GM23338 (cell line): ENCODE measurements at regions not wholly inside any gene's neighbourhood (a gene's known extent, or its start where the extent isn't known, plus 50 kb on each side); places are given as distances from the start of the nearest gene placed in this dataset.

Experiments
- ATAC-seq: fragments of 200-7000 bp; cut with Tn5 transposase; 3 replicates; pipeline ENCODE4 v1.9.1; 2020
- DNase-seq: peaks from one replicate; pipeline ENCODE4 v3.0.0-alpha.2; 2015; ENCODE audit warnings: low spot score
- H2AFZ ChIP-seq: fragments of 200-600 bp; sonication (generic); 2 replicates; pipeline ENCODE4 v1.8.0; 2016; ENCODE audit warnings: antibody characterized with exemption, mild to moderate bottlenecking, moderate library complexity
- H3F3A ChIP-seq: fragments of 200-600 bp; sonication (generic); replicated peaks from 2 replicates; pipeline ENCODE4 v1.8.0; 2017; ENCODE audit warnings: antibody characterized with exemption, mixed run types, low read depth
- H3K27ac ChIP-seq: fragments of 200-600 bp; sonication (generic); 2 replicates; pipeline ENCODE4 v1.6.1; 2016; ENCODE audit warnings: low read depth
- H3K27me3 ChIP-seq: fragments of 200-600 bp; sonication (generic); 2 replicates; pipeline ENCODE4 v1.8.0; 2016; ENCODE audit warnings: mild to moderate bottlenecking, mixed run types, moderate library complexity; ENCODE audit not compliant: insufficient read depth
- H3K36me3 ChIP-seq: fragments of 200-600 bp; sonication (generic); 2 replicates; pipeline ENCODE4 v1.8.0; 2016; ENCODE audit warnings: mild to moderate bottlenecking; ENCODE audit not compliant: insufficient read depth
- H3K4me1 ChIP-seq: fragments of 200-600 bp; sonication (generic); 2 replicates; pipeline ENCODE4 v1.8.0; 2016; ENCODE audit warnings: mild to moderate bottlenecking, moderate library complexity; ENCODE audit not compliant: insufficient read depth
- H3K4me2 ChIP-seq: fragments of 200-600 bp; sonication (generic); 2 replicates; pipeline ENCODE4 v1.7.1; 2017; ENCODE audit warnings: mixed run types
- H3K4me3 ChIP-seq: fragments of 200-600 bp; sonication (generic); 2 replicates; pipeline ENCODE4 v1.6.1; 2016; ENCODE audit warnings: mixed run types
- H3K79me2 ChIP-seq: fragments of 200-600 bp; sonication (generic); replicated peaks from 2 replicates; pipeline ENCODE4 v1.8.0; 2017; ENCODE audit warnings: mild to moderate bottlenecking; ENCODE audit not compliant: insufficient read depth
- H3K9me2 ChIP-seq: fragments of 200-600 bp; sonication (generic); 2 replicates; pipeline ENCODE4 v1.8.0; 2017; ENCODE audit not compliant: insufficient read depth
- H4K20me1 ChIP-seq: fragments of 200-600 bp; sonication (generic); replicated peaks from 2 replicates; pipeline ENCODE4 v1.8.0; 2017; ENCODE audit warnings: mild to moderate bottlenecking; ENCODE audit not compliant: insufficient read depth
- H3K27ac Mint-ChIP-seq: 2 replicates; pipeline ENCODE4 v1.8.0; 2020; ENCODE audit warnings: inconsistent platforms, mild to moderate bottlenecking, moderate library complexity, mixed read lengths
- H3K27me3 Mint-ChIP-seq: 3 replicates; pipeline ENCODE4 v1.8.0; 2022; ENCODE audit warnings: low read depth, mild to moderate bottlenecking, moderate library complexity, mixed read lengths, inconsistent platforms; ENCODE audit not compliant: insufficient read depth, poor library complexity
- H3K36me3 Mint-ChIP-seq: 3 replicates; pipeline ENCODE4 v1.8.0; 2021; ENCODE audit warnings: low read depth, mild to moderate bottlenecking, inconsistent platforms, moderate library complexity, mixed read lengths
- H3K4me1 Mint-ChIP-seq: 3 replicates; pipeline ENCODE4 v1.8.0; 2020; ENCODE audit warnings: mild to moderate bottlenecking, inconsistent platforms, mixed read lengths
- H3K4me3 Mint-ChIP-seq: 3 replicates; pipeline ENCODE4 v1.8.0; 2021; ENCODE audit warnings: moderate library complexity, mild to moderate bottlenecking, inconsistent platforms, mixed read lengths
- H3K9me3 Mint-ChIP-seq: 3 replicates; pipeline ENCODE4 v1.8.0; 2020; ENCODE audit warnings: moderate library complexity, mild to moderate bottlenecking, inconsistent platforms, mixed read lengths
- CREB1 ChIP-seq: fragments of 250-450 bp; sonication (Bioruptor Pico); IDR thresholded peaks from 2 replicates; pipeline ENCODE4 v1.5.0; 2020; ENCODE audit warnings: low read depth, mild to moderate bottlenecking, moderate library complexity
- EZH2 ChIP-seq: fragments of 200-600 bp; sonication (generic); IDR thresholded peaks from one replicate; pipeline ENCODE4 v1.8.0; 2017; ENCODE audit warnings: antibody characterized with exemption, mild to moderate bottlenecking, low read depth; ENCODE audit not compliant: unreplicated experiment
- EZH2phosphoT487 ChIP-seq: fragments of 200-600 bp; sonication (generic); IDR thresholded peaks from one replicate; pipeline ENCODE4 v1.8.1; 2018; ENCODE audit warnings: antibody characterized with exemption; ENCODE audit not compliant: unreplicated experiment
- JUNB ChIP-seq: IDR thresholded peaks from one replicate; pipeline ENCODE4 v1.6.1; 2016; ENCODE audit warnings: antibody characterized with exemption; ENCODE audit not compliant: unreplicated experiment
- NANOG ChIP-seq: IDR thresholded peaks from 2 replicates; pipeline ENCODE4 v1.6.1; 2016; ENCODE audit warnings: antibody characterized with exemption, borderline replicate concordance
- POLR2AphosphoS5 ChIP-seq: IDR thresholded peaks from 2 replicates; pipeline ENCODE4 v1.6.1; 2016; ENCODE audit warnings: antibody characterized with exemption, low read depth
- STAT1 ChIP-seq: IDR thresholded peaks from one replicate; pipeline ENCODE4 v1.6.1; 2016; ENCODE audit warnings: antibody characterized with exemption; ENCODE audit not compliant: unreplicated experiment
- ZNF114 ChIP-seq: fragments of 250-450 bp; sonication (Bioruptor Pico); IDR thresholded peaks from 2 replicates; pipeline ENCODE4 v1.5.0; 2020; ENCODE audit warnings: mild to moderate bottlenecking, moderate library complexity
- ZNF331 ChIP-seq: fragments of 250-450 bp; sonication (Bioruptor Pico); IDR thresholded peaks from 2 replicates; pipeline ENCODE4 v1.5.0; 2020; ENCODE audit warnings: low read depth, mild to moderate bottlenecking, moderate library complexity
- TF ChIP-seq, protein P1 (sequence below): fragments of 250-450 bp; sonication (Bioruptor Pico); IDR thresholded peaks from 2 replicates; pipeline ENCODE4 v1.5.0; 2020; ENCODE audit warnings: mild to moderate bottlenecking, moderate library complexity
- TF ChIP-seq, protein P2 (sequence below), 2 experiments: fragments of 200-600 bp in 1 of 2; sonication (generic) in 1 of 2; conservative IDR thresholded peaks; 2 replicates each; pipeline versions ENCODE4 v1.5.1 to v1.6.1; 2016 to 2017; ENCODE audit warnings: antibody characterized with exemption in 2 of 2, low read depth in 2 of 2, mild to moderate bottlenecking in 2 of 2, moderate library complexity in 1 of 2
- TF ChIP-seq, protein P3 (sequence below): IDR thresholded peaks from 2 replicates; pipeline ENCODE4 v1.6.1; 2016; ENCODE audit warnings: antibody characterized with exemption

DNA sequence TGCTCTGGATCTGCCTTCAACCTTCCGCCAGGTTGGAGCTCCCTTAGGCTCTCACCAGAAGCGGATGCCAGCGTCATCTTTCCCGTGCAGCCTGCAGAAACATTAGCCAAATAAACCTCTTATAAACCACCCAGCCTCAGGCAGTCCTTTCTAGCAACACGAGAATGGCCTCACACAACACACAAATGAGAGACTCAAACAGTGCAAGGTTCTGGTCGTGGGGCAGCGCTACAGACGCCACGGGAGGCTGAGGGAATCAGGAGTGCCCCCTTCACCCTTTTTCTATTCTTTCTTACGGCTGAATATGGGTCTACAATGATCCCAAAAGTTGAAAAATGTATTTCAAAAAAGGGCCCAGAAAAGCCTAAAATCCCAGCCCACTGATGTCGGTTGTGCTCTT is 96.4 kb downstream of the FOXL3 start:
- H3K9me2 ChIP-seq, result no peaks in the 10 kb centered on the region
- no peaks in the 10 kb centered on the region for H3F3A ChIP-seq
- ATAC-seq (no peak), DNase-seq (no peak)
- no peaks in the 10 kb centered on the region for H3K79me2 ChIP-seq
- H3K27me3 ChIP-seq, result no peaks in the 10 kb centered on the region
- H4K20me1 ChIP-seq, result no peaks in the 10 kb centered on the region
- H3K4me3 Mint-ChIP-seq, result no peak overlapping the region
- TF ChIP-seq NANOG (no peak), ZNF331 (CRISPR knock-in tag) (no peak), CREB1 (CRISPR knock-in tag) (no peak), STAT1 (no peak), EZH2phosphoT487 (no peak), JUNB (no peak), POLR2AphosphoS5 (no peak), EZH2 (no peak), ZNF114 (CRISPR knock-in tag) (no peak)
- TF ChIP-seq, protein P1, sequence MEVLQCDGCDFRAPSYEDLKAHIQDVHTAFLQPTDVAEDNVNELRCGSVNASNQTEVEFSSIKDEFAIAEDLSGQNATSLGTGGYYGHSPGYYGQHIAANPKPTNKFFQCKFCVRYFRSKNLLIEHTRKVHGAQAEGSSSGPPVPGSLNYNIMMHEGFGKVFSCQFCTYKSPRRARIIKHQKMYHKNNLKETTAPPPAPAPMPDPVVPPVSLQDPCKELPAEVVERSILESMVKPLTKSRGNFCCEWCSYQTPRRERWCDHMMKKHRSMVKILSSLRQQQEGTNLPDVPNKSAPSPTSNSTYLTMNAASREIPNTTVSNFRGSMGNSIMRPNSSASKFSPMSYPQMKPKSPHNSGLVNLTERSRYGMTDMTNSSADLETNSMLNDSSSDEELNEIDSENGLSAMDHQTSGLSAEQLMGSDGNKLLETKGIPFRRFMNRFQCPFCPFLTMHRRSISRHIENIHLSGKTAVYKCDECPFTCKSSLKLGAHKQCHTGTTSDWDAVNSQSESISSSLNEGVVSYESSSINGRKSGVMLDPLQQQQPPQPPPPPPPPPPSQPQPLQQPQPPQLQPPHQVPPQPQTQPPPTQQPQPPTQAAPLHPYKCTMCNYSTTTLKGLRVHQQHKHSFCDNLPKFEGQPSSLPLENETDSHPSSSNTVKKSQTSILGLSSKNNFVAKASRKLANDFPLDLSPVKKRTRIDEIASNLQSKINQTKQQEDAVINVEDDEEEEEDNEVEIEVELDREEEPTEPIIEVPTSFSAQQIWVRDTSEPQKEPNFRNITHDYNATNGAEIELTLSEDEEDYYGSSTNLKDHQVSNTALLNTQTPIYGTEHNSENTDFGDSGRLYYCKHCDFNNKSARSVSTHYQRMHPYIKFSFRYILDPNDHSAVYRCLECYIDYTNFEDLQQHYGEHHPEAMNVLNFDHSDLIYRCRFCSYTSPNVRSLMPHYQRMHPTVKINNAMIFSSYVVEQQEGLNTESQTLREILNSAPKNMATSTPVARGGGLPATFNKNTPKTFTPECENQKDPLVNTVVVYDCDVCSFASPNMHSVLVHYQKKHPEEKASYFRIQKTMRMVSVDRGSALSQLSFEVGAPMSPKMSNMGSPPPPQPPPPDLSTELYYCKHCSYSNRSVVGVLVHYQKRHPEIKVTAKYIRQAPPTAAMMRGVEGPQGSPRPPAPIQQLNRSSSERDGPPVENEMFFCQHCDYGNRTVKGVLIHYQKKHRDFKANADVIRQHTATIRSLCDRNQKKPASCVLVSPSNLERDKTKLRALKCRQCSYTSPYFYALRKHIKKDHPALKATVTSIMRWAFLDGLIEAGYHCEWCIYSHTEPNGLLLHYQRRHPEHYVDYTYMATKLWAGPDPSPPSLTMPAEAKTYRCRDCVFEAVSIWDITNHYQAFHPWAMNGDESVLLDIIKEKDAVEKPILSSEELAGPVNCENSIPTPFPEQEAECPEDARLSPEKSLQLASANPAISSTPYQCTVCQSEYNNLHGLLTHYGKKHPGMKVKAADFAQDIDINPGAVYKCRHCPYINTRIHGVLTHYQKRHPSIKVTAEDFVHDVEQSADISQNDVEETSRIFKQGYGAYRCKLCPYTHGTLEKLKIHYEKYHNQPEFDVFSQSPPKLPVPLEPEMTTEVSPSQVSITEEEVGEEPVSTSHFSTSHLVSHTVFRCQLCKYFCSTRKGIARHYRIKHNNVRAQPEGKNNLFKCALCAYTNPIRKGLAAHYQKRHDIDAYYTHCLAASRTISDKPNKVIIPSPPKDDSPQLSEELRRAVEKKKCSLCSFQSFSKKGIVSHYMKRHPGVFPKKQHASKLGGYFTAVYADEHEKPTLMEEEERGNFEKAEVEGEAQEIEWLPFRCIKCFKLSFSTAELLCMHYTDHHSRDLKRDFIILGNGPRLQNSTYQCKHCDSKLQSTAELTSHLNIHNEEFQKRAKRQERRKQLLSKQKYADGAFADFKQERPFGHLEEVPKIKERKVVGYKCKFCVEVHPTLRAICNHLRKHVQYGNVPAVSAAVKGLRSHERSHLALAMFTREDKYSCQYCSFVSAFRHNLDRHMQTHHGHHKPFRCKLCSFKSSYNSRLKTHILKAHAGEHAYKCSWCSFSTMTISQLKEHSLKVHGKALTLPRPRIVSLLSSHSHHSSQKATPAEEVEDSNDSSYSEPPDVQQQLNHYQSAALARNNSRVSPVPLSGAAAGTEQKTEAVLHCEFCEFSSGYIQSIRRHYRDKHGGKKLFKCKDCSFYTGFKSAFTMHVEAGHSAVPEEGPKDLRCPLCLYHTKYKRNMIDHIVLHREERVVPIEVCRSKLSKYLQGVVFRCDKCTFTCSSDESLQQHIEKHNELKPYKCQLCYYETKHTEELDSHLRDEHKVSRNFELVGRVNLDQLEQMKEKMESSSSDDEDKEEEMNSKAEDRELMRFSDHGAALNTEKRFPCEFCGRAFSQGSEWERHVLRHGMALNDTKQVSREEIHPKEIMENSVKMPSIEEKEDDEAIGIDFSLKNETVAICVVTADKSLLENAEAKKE (CRISPR knock-in tag), result no peak
- TF ChIP-seq, protein P2, sequence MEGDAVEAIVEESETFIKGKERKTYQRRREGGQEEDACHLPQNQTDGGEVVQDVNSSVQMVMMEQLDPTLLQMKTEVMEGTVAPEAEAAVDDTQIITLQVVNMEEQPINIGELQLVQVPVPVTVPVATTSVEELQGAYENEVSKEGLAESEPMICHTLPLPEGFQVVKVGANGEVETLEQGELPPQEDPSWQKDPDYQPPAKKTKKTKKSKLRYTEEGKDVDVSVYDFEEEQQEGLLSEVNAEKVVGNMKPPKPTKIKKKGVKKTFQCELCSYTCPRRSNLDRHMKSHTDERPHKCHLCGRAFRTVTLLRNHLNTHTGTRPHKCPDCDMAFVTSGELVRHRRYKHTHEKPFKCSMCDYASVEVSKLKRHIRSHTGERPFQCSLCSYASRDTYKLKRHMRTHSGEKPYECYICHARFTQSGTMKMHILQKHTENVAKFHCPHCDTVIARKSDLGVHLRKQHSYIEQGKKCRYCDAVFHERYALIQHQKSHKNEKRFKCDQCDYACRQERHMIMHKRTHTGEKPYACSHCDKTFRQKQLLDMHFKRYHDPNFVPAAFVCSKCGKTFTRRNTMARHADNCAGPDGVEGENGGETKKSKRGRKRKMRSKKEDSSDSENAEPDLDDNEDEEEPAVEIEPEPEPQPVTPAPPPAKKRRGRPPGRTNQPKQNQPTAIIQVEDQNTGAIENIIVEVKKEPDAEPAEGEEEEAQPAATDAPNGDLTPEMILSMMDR (conservative IDR thresholded peaks at IDR 0.05; ENCODE audit: low read depth in 2 of 2), result no peak
- TF ChIP-seq, protein P3, sequence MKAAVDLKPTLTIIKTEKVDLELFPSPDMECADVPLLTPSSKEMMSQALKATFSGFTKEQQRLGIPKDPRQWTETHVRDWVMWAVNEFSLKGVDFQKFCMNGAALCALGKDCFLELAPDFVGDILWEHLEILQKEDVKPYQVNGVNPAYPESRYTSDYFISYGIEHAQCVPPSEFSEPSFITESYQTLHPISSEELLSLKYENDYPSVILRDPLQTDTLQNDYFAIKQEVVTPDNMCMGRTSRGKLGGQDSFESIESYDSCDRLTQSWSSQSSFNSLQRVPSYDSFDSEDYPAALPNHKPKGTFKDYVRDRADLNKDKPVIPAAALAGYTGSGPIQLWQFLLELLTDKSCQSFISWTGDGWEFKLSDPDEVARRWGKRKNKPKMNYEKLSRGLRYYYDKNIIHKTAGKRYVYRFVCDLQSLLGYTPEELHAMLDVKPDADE, result no peak
- no peaks in the 10 kb centered on the region for H3K4me1 ChIP-seq
- no peak overlapping the region for H3K4me2 ChIP-seq
- H3K9me3 Mint-ChIP-seq, result peaks cover 34% of the 10 kb centered on the region
- no peak overlapping the region for H2AFZ ChIP-seq
- H3K36me3 ChIP-seq, result no peaks in the 10 kb centered on the region
- H3K4me3 ChIP-seq, result no peak overlapping the region
- peaks cover 7% of the 10 kb centered on the region; the same call in 2 of the 3 replicates for H3K36me3 Mint-ChIP-seq
- H3K27ac Mint-ChIP-seq, result no peak overlapping the region
- H3K27ac ChIP-seq, result no peak overlapping the region
- no peaks in the 10 kb centered on the region for H3K4me1 Mint-ChIP-seq
- peaks cover 6% of the 10 kb centered on the region for H3K27me3 Mint-ChIP-seq
